Mesendoderm (in vitro differentiated cells): ENCODE measurements at regions not wholly inside any gene's neighbourhood (a gene's known extent, or its start where the extent isn't known, plus 50 kb on each side); places are given as distances from the start of the nearest gene placed in this dataset.
"Not testable (repeated sequence)": the region's sequence is repeated elsewhere in the genome, so short reads cannot be mapped to it uniquely, and the experiment has no call there.

Experiments used
- DNase-seq: peaks from one replicate; pipeline ENCODE4 v3.0.0; 2013
- H2AK5ac ChIP-seq: 2 replicates; pipeline ENCODE4 v1.6.1; 2013; ENCODE audit warnings: low read length, inconsistent platforms
- H2BK120ac ChIP-seq: 2 replicates; pipeline ENCODE4 v1.6.1; 2013; ENCODE audit warnings: low read depth, mild to moderate bottlenecking, low read length, moderate library complexity, mixed read lengths
- H2BK15ac ChIP-seq: replicated peaks from 2 replicates; pipeline ENCODE4 v1.6.1; 2013; ENCODE audit warnings: low read depth, mild to moderate bottlenecking, moderate library complexity
- H2BK5ac ChIP-seq: 2 replicates; pipeline ENCODE4 v1.6.1; 2013; ENCODE audit warnings: low read length, inconsistent platforms
- H3K18ac ChIP-seq: 2 replicates; pipeline ENCODE4 v1.6.1; 2013; ENCODE audit warnings: mild to moderate bottlenecking, low read length, mixed read lengths
- H3K23ac ChIP-seq: one replicate; pipeline ENCODE4 v1.6.1; 2013; ENCODE audit warnings: low read length
- H3K27ac ChIP-seq: 2 replicates; pipeline ENCODE4 v1.5.1; 2013; ENCODE audit warnings: low read depth, mild to moderate bottlenecking, inconsistent platforms, low read length, moderate library complexity
- H3K27me3 ChIP-seq: 2 replicates; pipeline ENCODE4 v1.6.1; 2013; ENCODE audit warnings: low read length, control low read depth, mild to moderate bottlenecking, inconsistent platforms; ENCODE audit not compliant: insufficient read depth, poor library complexity
- H3K36me3 ChIP-seq: 2 replicates; pipeline ENCODE4 v1.6.1; 2013; ENCODE audit warnings: low read length, inconsistent platforms; ENCODE audit not compliant: control insufficient read depth, insufficient read depth
- H3K4ac ChIP-seq: one replicate; pipeline ENCODE4 v1.6.1; 2013; ENCODE audit warnings: low read depth, mild to moderate bottlenecking, low read length, moderate library complexity
- H3K4me1 ChIP-seq: 2 replicates; pipeline ENCODE4 v1.6.1; 2013; ENCODE audit warnings: low read depth, low read length, inconsistent platforms; ENCODE audit not compliant: control insufficient read depth
- H3K4me2 ChIP-seq: 2 replicates; pipeline ENCODE4 v1.6.1; 2013; ENCODE audit warnings: low read length
- H3K4me3 ChIP-seq: 2 replicates; pipeline ENCODE4 v1.5.1; 2013; ENCODE audit warnings: mild to moderate bottlenecking, low read length
- H3K56ac ChIP-seq: one replicate; pipeline ENCODE4 v1.6.1; 2013; ENCODE audit warnings: low read length
- H3K79me1 ChIP-seq: 2 replicates; pipeline ENCODE4 v1.6.1; 2013; ENCODE audit warnings: low read length, inconsistent platforms
- H3K79me2 ChIP-seq: 2 replicates; pipeline ENCODE4 v1.6.1; 2013; ENCODE audit warnings: mild to moderate bottlenecking, low read length; ENCODE audit not compliant: control insufficient read depth, insufficient read depth
- H3K9ac ChIP-seq: 2 replicates; pipeline ENCODE4 v1.6.1; 2013; ENCODE audit warnings: low read length, inconsistent platforms
- H4K5ac ChIP-seq: one replicate; pipeline ENCODE4 v1.6.1; 2013; ENCODE audit warnings: low read length
- H4K8ac ChIP-seq: one replicate; pipeline ENCODE4 v1.6.1; 2013; ENCODE audit warnings: low read depth, mild to moderate bottlenecking, control low read depth, low read length, moderate library complexity
- WGBS: extraction: QIAGEN DNeasy Blood & Tissue Kit; methylation state at CpG from one replicate; pipeline ENCODE4 v1.1.7; 2013; ENCODE audit warnings: low lambda C conversion rate, missing lambda C conversion rate; ENCODE audit not compliant: insufficient coverage; ENCODE audit errors: extremely low coverage; 5-methylcytosine and 5-hydroxymethylcytosine counted together

DNA sequence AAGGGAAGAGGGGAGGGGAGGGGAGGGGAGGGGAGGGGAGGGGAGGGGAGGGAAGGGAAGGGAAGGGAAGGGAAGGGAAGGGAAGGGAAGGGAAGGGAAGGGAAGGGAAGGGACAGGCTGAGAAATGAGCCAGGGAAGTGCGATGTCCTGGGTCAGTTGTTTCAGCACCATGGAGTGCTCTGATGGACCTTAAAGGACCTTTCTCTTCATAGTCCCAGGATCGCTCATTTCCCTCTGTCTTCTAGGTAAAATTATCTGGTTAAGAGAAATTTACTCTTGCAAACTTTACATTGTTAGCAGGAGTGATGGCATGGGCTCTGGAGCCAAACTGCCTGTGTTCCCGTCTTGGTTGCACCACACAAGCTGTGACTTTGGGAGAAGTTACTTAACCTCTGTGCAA is 357.8 kb downstream of the MATN1 start:
- no CpG with 5 or more reads among the region's 3 CpGs for WGBS
- Histone ChIP-seq H3K18ac (no peak overlapping the region), H4K8ac (no peak overlapping the region), H3K79me1 (no peaks in the 10 kb centered on the region), H2BK15ac (no peak overlapping the region), H3K27me3 (no peaks in the 10 kb centered on the region), H2BK120ac (no peak overlapping the region), H3K9ac (no peak overlapping the region), H3K4me3 (no peak overlapping the region), H3K4me1 (no peaks in the 10 kb centered on the region), H3K23ac (no peak overlapping the region), H2AK5ac (no peak overlapping the region), H3K4me2 (no peak overlapping the region), H3K36me3 (no peaks in the 10 kb centered on the region), H3K4ac (no peak overlapping the region), H4K5ac (no peak overlapping the region), H3K79me2 (no peaks in the 10 kb centered on the region), H3K27ac (no peak overlapping the region), H3K56ac (no peak overlapping the region), H2BK5ac (no peak overlapping the region)
- DNase-seq: no peak

DNA sequence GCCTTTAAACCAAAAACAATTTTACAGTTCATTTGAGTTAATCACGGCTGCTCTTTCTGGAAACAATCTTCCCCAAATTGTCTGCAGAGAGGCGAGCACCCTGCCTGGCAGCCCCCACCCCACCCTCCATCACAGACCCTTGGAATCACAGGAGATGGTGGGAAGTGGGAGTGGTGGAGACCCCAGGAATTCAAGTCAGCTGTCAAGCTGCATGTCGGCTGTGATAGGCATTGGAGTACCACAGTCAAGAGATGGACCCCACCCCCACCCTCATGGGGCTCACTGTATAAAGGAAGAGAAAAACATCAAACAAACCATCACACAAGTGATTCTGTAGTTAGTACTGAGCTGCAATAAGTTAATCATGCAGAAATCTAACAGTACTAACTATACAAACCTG is 360.4 kb downstream of the MATN1 start:
- H3K27me3 ChIP-seq: no peaks in the 10 kb centered on the region
- no peak overlapping the region for H3K23ac ChIP-seq
- H3K79me2 ChIP-seq: no peaks in the 10 kb centered on the region
- H3K18ac ChIP-seq: no peak overlapping the region
- H3K4me1 ChIP-seq: no peaks in the 10 kb centered on the region
- no peak overlapping the region for H2BK5ac ChIP-seq
- no peak overlapping the region for H3K4me2 ChIP-seq
- no peak overlapping the region for H4K8ac ChIP-seq
- no peak overlapping the region for H3K27ac ChIP-seq
- no peak overlapping the region for H3K4ac ChIP-seq
- no peak overlapping the region for H2BK120ac ChIP-seq
- no peaks in the 10 kb centered on the region for H3K36me3 ChIP-seq
- no peak for DNase-seq
- H2AK5ac ChIP-seq: no peak overlapping the region
- H3K4me3 ChIP-seq: no peak overlapping the region
- no peak overlapping the region for H2BK15ac ChIP-seq
- H3K79me1 ChIP-seq: no peaks in the 10 kb centered on the region
- H3K56ac ChIP-seq: no peak overlapping the region
- no peak overlapping the region for H3K9ac ChIP-seq
- no CpG with 5 or more reads among the region's 3 CpGs for WGBS
- H4K5ac ChIP-seq: no peak overlapping the region

DNA sequence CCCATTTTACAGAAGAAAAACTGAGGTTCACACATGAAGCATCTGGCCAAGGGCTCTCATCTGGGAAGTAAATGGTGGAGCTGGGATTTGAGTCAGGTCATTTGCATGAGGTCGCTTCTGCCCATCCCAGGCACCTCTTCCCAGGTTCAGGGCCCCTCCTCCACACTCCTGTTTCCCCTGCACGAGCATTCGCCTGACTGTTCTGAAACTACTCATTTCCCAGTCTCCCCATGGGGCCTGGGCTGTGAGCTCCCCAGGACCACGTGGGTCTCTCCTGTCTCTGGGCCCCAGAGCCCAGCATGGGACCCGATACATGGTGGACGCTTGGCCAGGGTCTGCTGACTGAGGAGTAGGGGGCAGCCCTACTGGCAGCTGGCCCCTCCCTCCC is 360.8 kb downstream of the MATN1 start:
- no peak overlapping the region for H2AK5ac ChIP-seq
- no peaks in the 10 kb centered on the region for H3K36me3 ChIP-seq
- H3K23ac ChIP-seq: no peak overlapping the region
- no peak overlapping the region for H3K27ac ChIP-seq
- no peak overlapping the region for H2BK15ac ChIP-seq
- H4K8ac ChIP-seq: no peak overlapping the region
- no peaks in the 10 kb centered on the region for H3K27me3 ChIP-seq
- no peak overlapping the region for H4K5ac ChIP-seq
- no peak overlapping the region for H3K4ac ChIP-seq
- no peak overlapping the region for H3K4me2 ChIP-seq
- no CpG with 5 or more reads among the region's 6 CpGs for WGBS
- H3K9ac ChIP-seq: no peak overlapping the region
- no peak overlapping the region for H3K56ac ChIP-seq
- H3K18ac ChIP-seq: no peak overlapping the region
- no peaks in the 10 kb centered on the region for H3K4me1 ChIP-seq
- H2BK120ac ChIP-seq: no peak overlapping the region
- H3K79me1 ChIP-seq: no peaks in the 10 kb centered on the region
- DNase-seq: no peak
- H3K79me2 ChIP-seq: no peaks in the 10 kb centered on the region
- no peak overlapping the region for H3K4me3 ChIP-seq
- H2BK5ac ChIP-seq: no peak overlapping the region

DNA sequence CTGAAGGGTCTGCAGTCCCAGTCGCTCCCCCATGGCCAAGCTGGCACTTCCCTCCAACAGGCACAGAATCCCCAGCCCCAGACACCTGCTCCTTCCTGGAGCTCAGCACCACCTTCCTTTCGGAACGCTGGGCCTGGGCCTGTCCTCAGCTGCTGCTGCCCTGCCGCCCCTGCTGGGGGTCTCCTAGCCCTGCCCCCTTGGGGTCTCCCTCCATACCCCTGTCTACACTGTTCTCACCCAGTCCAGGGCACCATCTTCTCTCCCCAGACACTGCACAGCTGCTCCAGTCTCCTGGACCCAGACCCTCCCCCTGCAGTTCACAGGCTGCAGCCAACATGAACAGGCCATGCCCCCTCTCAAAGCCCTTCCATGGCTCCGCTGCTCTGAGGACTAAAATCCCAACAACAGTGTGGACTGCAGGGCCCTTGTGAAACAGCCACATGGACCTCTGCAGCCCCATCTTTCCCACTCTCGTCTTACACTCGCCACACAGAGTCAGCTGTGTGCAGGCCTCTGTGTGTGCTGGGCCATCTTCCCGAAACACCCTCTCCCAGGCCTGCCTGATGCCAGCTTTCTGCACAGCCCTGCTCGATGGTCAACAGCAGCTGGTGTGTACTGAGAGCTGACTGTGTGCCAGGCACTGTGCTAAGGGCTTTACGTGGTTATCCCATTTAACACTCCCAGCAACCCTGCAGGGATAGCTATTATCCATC is 361.3 kb downstream of the MATN1 start:
- not testable (repeated sequence) for H3K79me1 ChIP-seq, H3K4me2 ChIP-seq, H3K23ac ChIP-seq, H2BK15ac ChIP-seq, H3K27me3 ChIP-seq, H2BK120ac ChIP-seq, H3K27ac ChIP-seq, H2BK5ac ChIP-seq, H3K4ac ChIP-seq, H3K9ac ChIP-seq, H3K56ac ChIP-seq, H3K18ac ChIP-seq, H2AK5ac ChIP-seq, H4K8ac ChIP-seq, DNase-seq, H3K79me2 ChIP-seq, H3K4me3 ChIP-seq, H3K4me1 ChIP-seq, H4K5ac ChIP-seq, H3K36me3 ChIP-seq
- no CpG with 5 or more reads among the region's 10 CpGs for WGBS

DNA sequence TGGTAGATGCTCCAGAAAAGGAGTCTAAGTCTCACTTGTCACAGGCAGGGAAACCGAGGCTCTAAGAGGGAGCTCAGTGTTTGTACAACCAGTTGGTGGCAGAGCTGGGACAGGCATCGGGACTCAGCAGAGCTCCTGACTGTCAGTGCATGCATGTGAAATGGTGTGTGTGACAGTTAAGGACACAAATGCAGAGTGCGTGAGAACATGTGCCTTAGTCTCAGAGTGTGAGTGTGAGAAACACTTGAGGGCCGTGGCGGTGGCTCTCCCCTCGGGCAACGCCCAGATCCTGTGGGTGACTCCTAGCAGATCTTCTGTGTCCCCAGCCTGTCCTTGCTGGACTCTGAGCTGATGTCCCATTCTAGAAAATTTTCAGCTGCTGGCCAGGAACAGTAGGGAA is 362.6 kb downstream of the MATN1 start:
- H2AK5ac ChIP-seq: no peak overlapping the region
- H3K4me2 ChIP-seq: no peak overlapping the region
- no peak overlapping the region for H3K4me3 ChIP-seq
- H3K79me2 ChIP-seq: no peaks in the 10 kb centered on the region
- H4K8ac ChIP-seq: no peak overlapping the region
- H3K9ac ChIP-seq: no peak overlapping the region
- H3K4me1 ChIP-seq: no peaks in the 10 kb centered on the region
- no peaks in the 10 kb centered on the region for H3K36me3 ChIP-seq
- WGBS: no CpG with 5 or more reads among the region's 7 CpGs
- no peak overlapping the region for H3K4ac ChIP-seq
- H3K18ac ChIP-seq: no peak overlapping the region
- H3K56ac ChIP-seq: no peak overlapping the region
- H2BK5ac ChIP-seq: no peak overlapping the region
- no peak overlapping the region for H4K5ac ChIP-seq
- no peak overlapping the region for H2BK15ac ChIP-seq
- DNase-seq: no peak
- H3K27me3 ChIP-seq: no peaks in the 10 kb centered on the region
- no peak overlapping the region for H3K23ac ChIP-seq
- H3K79me1 ChIP-seq: no peaks in the 10 kb centered on the region
- no peak overlapping the region for H2BK120ac ChIP-seq
- no peak overlapping the region for H3K27ac ChIP-seq

DNA sequence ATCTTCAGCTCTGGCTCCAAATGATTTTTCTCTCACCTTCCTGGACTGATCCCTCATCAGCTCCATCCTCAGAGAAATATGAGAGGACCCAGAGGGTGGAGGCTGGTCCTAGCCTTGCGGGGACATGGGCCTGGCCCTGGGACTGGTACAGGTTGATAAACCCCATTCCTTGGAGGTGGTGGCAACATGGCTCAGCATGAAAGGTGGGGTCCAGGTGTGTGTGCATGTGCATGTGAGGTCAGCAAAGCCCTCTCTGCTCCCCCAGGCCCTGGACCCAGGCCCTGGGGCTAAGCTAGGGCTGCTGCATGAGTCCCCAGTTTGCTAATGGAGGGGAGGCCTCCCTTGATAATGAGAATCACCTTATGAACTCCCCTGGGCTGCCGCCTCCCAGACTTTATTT is 363.1 kb downstream of the MATN1 start:
- Histone ChIP-seq H3K23ac (no peak overlapping the region), H3K36me3 (no peaks in the 10 kb centered on the region), H3K18ac (no peak overlapping the region), H2BK5ac (no peak overlapping the region), H2AK5ac (no peak overlapping the region), H3K56ac (no peak overlapping the region), H3K27ac (no peak overlapping the region), H2BK15ac (no peak overlapping the region), H3K4me2 (no peak overlapping the region), H4K5ac (no peak overlapping the region), H3K27me3 (no peaks in the 10 kb centered on the region), H3K9ac (no peak overlapping the region), H2BK120ac (no peak overlapping the region), H4K8ac (no peak overlapping the region), H3K4ac (no peak overlapping the region), H3K79me1 (no peaks in the 10 kb centered on the region), H3K79me2 (no peaks in the 10 kb centered on the region), H3K4me3 (no peak overlapping the region), H3K4me1 (no peaks in the 10 kb centered on the region)
- DNase-seq: no peak
- WGBS: no CpG with 5 or more reads among the region's 2 CpGs
